ENCODE measurements at regions not wholly inside any gene's neighbourhood (a gene's known extent, or its start where the extent isn't known, plus 50 kb on each side); places are given as distances from the start of the nearest gene placed in this dataset.

DNA sequence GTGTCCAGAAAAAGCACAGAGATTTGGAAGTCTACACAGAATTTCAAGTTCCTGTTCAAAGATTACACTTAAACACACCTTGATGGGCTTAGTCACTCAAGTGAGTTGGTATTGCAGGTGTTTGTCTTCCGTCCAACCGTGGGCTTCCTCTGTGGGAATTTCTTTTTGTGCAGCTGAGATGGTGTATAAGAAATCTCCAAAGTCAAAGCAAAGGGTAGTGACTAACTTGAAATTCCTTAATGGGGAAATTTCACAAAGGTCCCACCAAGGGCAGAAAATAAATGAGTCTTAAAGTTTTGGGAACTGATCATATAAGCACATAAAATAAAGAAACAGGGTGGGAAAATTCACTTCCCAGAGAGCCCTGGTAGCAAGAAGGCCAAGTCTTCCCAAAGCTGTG lies 102.0 kb upstream of the TNFAIP3 start:
- TF ChIP-seq EZH2 (IDR thresholded peaks at IDR 0.05; ENCODE audit: borderline replicate concordance, insufficient read depth, low read depth, low read length, poor library complexity, severe bottlenecking): no peak
- TF ChIP-seq, protein P1, sequence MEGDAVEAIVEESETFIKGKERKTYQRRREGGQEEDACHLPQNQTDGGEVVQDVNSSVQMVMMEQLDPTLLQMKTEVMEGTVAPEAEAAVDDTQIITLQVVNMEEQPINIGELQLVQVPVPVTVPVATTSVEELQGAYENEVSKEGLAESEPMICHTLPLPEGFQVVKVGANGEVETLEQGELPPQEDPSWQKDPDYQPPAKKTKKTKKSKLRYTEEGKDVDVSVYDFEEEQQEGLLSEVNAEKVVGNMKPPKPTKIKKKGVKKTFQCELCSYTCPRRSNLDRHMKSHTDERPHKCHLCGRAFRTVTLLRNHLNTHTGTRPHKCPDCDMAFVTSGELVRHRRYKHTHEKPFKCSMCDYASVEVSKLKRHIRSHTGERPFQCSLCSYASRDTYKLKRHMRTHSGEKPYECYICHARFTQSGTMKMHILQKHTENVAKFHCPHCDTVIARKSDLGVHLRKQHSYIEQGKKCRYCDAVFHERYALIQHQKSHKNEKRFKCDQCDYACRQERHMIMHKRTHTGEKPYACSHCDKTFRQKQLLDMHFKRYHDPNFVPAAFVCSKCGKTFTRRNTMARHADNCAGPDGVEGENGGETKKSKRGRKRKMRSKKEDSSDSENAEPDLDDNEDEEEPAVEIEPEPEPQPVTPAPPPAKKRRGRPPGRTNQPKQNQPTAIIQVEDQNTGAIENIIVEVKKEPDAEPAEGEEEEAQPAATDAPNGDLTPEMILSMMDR (IDR thresholded peaks at IDR 0.05): no peak
- no peak overlapping the region for H3K4me3 ChIP-seq (ENCODE audit: control extremely low read depth in 1 of 5, extremely low read depth in 1 of 5, insufficient read depth in 1 of 5, low read depth in 2 of 5, low read length in 4 of 5)
- no peak overlapping the region for H3K9ac ChIP-seq (ENCODE audit: low read length)
- peaks cover 22 to 25% of the 10 kb centered on the region in 2 donors for H3K4me1 ChIP-seq (ENCODE audit: control insufficient read depth in 2 of 2, insufficient read depth in 2 of 2, low read length in 2 of 2)
- no peaks in the 10 kb centered on the region for H3K36me3 ChIP-seq (replicated peaks in 1 of 2; ENCODE audit: control extremely low read depth in 1 of 2, control insufficient read depth in 1 of 2, extremely low read depth in 1 of 2, insufficient read depth in 2 of 2, low read length in 1 of 2)
- no peak overlapping the region for H3K27ac Mint-ChIP-seq
- H3K9me3 ChIP-seq (ENCODE audit: control extremely low read depth in 1 of 3, control insufficient read depth in 2 of 3, insufficient read depth in 1 of 3, low read length in 2 of 3): no peaks in the 10 kb centered on the region
- H3K9me3 Mint-ChIP-seq (ENCODE audit: insufficient read depth): no peaks in the 10 kb centered on the region
- H3K4me1 Mint-ChIP-seq: peaks cover 18% of the 10 kb centered on the region
- no peaks in the 10 kb centered on the region for H3K27me3 Mint-ChIP-seq
- H4K20me1 ChIP-seq (ENCODE audit: control insufficient read depth, insufficient read depth, low read length, poor library complexity, severe bottlenecking): no peaks in the 10 kb centered on the region
- no peaks in the 10 kb centered on the region for H3K27me3 ChIP-seq (replicated peaks in 1 of 4; ENCODE audit: control extremely low read depth in 1 of 4, control insufficient read depth in 3 of 4, insufficient read depth in 4 of 4, low read length in 3 of 4)
- H3K27ac ChIP-seq (ENCODE audit: low read length in 2 of 2): no peak overlapping the region
- no peak overlapping the region for H3K4me3 Mint-ChIP-seq
- intact Hi-C loops (cut with micrococcal nuclease): no loop called here
- ChIA-PET CTCF (interaction anchor here (1.0 to 1.3 kb wide), 2 partner anchors 103 to 181 kb away, joined by 3 read pairs; no protein-coding TSS in a partner anchor), POLR2A (no interaction called here)
- no peak overlapping the region for H3K4me2 ChIP-seq (replicated peaks; ENCODE audit: low read depth, low read length, poor library complexity, severe bottlenecking)
- no peak for DNase-seq
- H2AFZ ChIP-seq (ENCODE audit: insufficient read depth, low read depth, low read length, poor library complexity, severe bottlenecking): no peak overlapping the region
- no peaks in the 10 kb centered on the region for H3K79me2 ChIP-seq (ENCODE audit: control insufficient read depth, insufficient read depth, low read length)
- ATAC-seq (ENCODE audit: low read depth): no peak
- WGBS (ENCODE audit: insufficient coverage): 67% methylated on average over 2 of the region's 2 CpGs

DNA sequence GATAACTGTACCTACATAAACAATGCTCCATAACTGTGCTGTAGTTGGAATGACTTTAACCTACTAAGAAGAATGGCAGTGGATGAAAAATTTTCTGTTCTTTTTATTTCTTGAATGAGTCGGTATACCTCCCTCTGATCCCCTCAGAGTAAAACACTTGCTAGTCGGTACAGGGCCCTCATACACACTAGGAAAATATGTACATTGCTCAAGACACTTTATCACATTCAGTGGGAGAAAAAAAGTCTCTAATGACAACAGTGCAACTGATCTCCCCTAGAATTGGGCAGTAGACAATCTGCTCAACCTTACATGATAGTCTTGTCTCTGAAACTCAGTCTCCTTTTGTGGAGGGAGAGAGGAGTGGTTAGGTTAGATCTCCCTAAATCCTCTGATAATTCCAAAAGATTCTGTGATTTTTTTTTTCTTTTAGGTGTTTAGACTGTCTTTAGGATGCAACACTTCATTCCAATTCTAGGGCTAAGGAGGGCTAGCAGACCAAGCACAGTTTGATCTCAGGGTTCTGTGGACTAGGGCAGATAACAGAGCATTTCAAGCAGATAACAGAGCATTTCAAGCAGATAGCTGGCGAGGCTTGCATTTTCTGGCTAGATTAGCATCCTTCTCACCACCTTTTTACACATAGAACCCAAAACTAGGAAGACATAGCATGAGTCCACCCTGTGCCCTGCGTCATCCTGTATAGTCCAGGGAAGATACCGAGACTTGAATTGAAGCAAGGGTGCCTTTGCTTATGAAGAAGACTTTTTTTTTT lies 100.3 kb upstream of the TNFAIP3 start:
- H3K27me3 ChIP-seq (replicated peaks in 1 of 4; ENCODE audit: control extremely low read depth in 1 of 4, control insufficient read depth in 3 of 4, insufficient read depth in 4 of 4, low read length in 3 of 4): no peaks in the 10 kb centered on the region

More for the DNA sequence above, 100.3 kb upstream of the TNFAIP3 start:
- H4K20me1 ChIP-seq (ENCODE audit: control insufficient read depth, insufficient read depth, low read length, poor library complexity, severe bottlenecking): no peaks in the 10 kb centered on the region
- TF ChIP-seq EZH2 (IDR thresholded peaks at IDR 0.05; ENCODE audit: borderline replicate concordance, insufficient read depth, low read depth, low read length, poor library complexity, severe bottlenecking): no peak
- TF ChIP-seq, protein P1 (IDR thresholded peaks at IDR 0.05): no peak
- DNase-seq (no peak), ATAC-seq (ENCODE audit: low read depth) (no peak)
- no peak overlapping the region for H3K27ac ChIP-seq (ENCODE audit: low read length in 2 of 2)
- H3K4me1 Mint-ChIP-seq: peaks cover 21% of the 10 kb centered on the region
- ChIA-PET CTCF (no interaction called here), POLR2A (no interaction called here)
- H3K27me3 Mint-ChIP-seq: no peaks in the 10 kb centered on the region
- H3K4me1 ChIP-seq (ENCODE audit: control insufficient read depth in 2 of 2, insufficient read depth in 2 of 2, low read length in 2 of 2): peaks cover 22 to 29% of the 10 kb centered on the region in 2 donors
- no peak overlapping the region for H3K4me3 Mint-ChIP-seq
- H3K9me3 ChIP-seq (ENCODE audit: control extremely low read depth in 1 of 3, control insufficient read depth in 2 of 3, insufficient read depth in 1 of 3, low read length in 2 of 3): no peaks in the 10 kb centered on the region
- no peak overlapping the region for H2AFZ ChIP-seq (ENCODE audit: insufficient read depth, low read depth, low read length, poor library complexity, severe bottlenecking)
- 80% methylated on average over 2 of the region's 5 CpGs for WGBS (ENCODE audit: insufficient coverage)
- no peaks in the 10 kb centered on the region for H3K9me3 Mint-ChIP-seq (ENCODE audit: insufficient read depth)
- no peaks in the 10 kb centered on the region for H3K79me2 ChIP-seq (ENCODE audit: control insufficient read depth, insufficient read depth, low read length)
- H3K9ac ChIP-seq (ENCODE audit: low read length): no peak overlapping the region
- no peak overlapping the region for H3K27ac Mint-ChIP-seq
- intact Hi-C loops (cut with micrococcal nuclease): no loop called here
- no peaks in the 10 kb centered on the region for H3K36me3 ChIP-seq (replicated peaks in 1 of 2; ENCODE audit: control extremely low read depth in 1 of 2, control insufficient read depth in 1 of 2, extremely low read depth in 1 of 2, insufficient read depth in 2 of 2, low read length in 1 of 2)
- no peak overlapping the region for H3K4me3 ChIP-seq (ENCODE audit: control extremely low read depth in 1 of 5, extremely low read depth in 1 of 5, insufficient read depth in 1 of 5, low read depth in 2 of 5, low read length in 4 of 5)
- H3K4me2 ChIP-seq (replicated peaks; ENCODE audit: low read depth, low read length, poor library complexity, severe bottlenecking): no peak overlapping the region
